Sigmoid colon (tissue), 4 donors: ENCODE measurements at regions not wholly inside any gene's neighbourhood (a gene's known extent, or its start where the extent isn't known, plus 50 kb on each side); places are given as distances from the start of the nearest gene placed in this dataset.

Source experiments
- EP300 ChIP-seq, 4 donors: sonication (generic); formaldehyde crosslinking; IDR thresholded peaks; one replicate each; pipeline ENCODE4 v1.6.1; 2017; ENCODE audit warnings: antibody characterized with exemption in 4 of 4
- POLR2A ChIP-seq, 2 donors: fragments of 450-650 bp; IDR thresholded peaks; one replicate each; pipeline ENCODE4 v1.6.1; 2016; ENCODE audit warnings: antibody characterized with exemption in 2 of 2, mild to moderate bottlenecking in 2 of 2, moderate library complexity in 2 of 2
- POLR2AphosphoS5 ChIP-seq, 4 donors: sonication (generic); formaldehyde crosslinking; IDR thresholded peaks; one replicate each; pipeline ENCODE4 v1.6.1; 2017; ENCODE audit warnings: antibody characterized with exemption in 4 of 4
- TF ChIP-seq, protein P1 (sequence below), 4 experiments: fragments of 450-650 bp in 3 of 4; fragments of 200-600 bp in 1 of 4; IDR thresholded peaks; one replicate each; pipeline ENCODE4 v1.5.1; 2016 to 2019; ENCODE audit warnings: antibody characterized with exemption in 4 of 4, mild to moderate bottlenecking in 3 of 4, moderate library complexity in 2 of 4

DNA sequence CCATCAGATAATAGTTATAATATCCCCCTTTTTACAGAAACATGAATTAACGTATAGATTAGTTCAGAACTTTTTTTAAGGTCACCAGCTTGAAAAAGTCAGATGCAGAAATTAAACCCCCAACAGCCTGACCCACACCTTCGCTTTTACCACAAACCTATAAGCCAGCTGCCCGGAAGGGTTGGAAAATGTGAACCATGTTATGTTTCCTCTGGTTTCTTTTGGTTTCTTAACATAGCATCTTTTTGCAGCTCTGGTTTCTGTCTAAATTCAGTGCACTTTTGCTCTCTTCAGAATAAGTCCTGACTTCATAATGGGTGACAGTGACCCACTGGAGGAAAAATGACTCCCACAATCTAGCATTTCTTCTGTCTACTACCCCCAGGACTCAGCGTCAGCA is 381.7 kb upstream of the DDX18 start:
- no peak for TF ChIP-seq EP300 (IDR thresholded peaks at IDR 0.05)
- TF ChIP-seq, protein P1, sequence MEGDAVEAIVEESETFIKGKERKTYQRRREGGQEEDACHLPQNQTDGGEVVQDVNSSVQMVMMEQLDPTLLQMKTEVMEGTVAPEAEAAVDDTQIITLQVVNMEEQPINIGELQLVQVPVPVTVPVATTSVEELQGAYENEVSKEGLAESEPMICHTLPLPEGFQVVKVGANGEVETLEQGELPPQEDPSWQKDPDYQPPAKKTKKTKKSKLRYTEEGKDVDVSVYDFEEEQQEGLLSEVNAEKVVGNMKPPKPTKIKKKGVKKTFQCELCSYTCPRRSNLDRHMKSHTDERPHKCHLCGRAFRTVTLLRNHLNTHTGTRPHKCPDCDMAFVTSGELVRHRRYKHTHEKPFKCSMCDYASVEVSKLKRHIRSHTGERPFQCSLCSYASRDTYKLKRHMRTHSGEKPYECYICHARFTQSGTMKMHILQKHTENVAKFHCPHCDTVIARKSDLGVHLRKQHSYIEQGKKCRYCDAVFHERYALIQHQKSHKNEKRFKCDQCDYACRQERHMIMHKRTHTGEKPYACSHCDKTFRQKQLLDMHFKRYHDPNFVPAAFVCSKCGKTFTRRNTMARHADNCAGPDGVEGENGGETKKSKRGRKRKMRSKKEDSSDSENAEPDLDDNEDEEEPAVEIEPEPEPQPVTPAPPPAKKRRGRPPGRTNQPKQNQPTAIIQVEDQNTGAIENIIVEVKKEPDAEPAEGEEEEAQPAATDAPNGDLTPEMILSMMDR (IDR thresholded peaks at IDR 0.05): no peak
- TF ChIP-seq POLR2A (IDR thresholded peaks at IDR 0.05): no peak
- TF ChIP-seq POLR2AphosphoS5 (IDR thresholded peaks at IDR 0.05): no peak
